ENCODE measurements at regions not wholly inside any gene's neighbourhood (a gene's known extent, or its start where the extent isn't known, plus 50 kb on each side); places are given as distances from the start of the nearest gene placed in this dataset.

GRCh38 chr1:87563211-87563610, 234.5 kb downstream of the LMO4 start:
- DNase-seq: no peak

GRCh38 chr1:87565861-87566260, 237.2 kb downstream of the LMO4 start:
- no peak for DNase-seq

- DNase-seq: no peak
Observed at GRCh38 chr1:87568005-87568404, 239.3 kb downstream of the LMO4 start.

GRCh38 chr1:87568911-87569310, 240.2 kb downstream of the LMO4 start:
- no peak for DNase-seq

GRCh38 chr1:87572008-87572407, 243.3 kb downstream of the LMO4 start:
- no peak for DNase-seq

- DNase-seq: no peak
Observed at GRCh38 chr1:87572891-87573290, 244.2 kb downstream of the LMO4 start.

- no peak for DNase-seq
Observed at GRCh38 chr1:87575528-87575927, 246.8 kb downstream of the LMO4 start.

GRCh38 chr1:87578464-87578863, 249.8 kb downstream of the LMO4 start:
- DNase-seq: no peak

- DNase-seq: no peak
Observed at GRCh38 chr1:87583459-87583858, 254.8 kb downstream of the LMO4 start.

- DNase-seq: no peak
Observed at GRCh38 chr1:87584586-87584985, 255.9 kb downstream of the LMO4 start.

- no peak for DNase-seq
Observed at GRCh38 chr1:87586501-87586900, 257.8 kb downstream of the LMO4 start.

GRCh38 chr1:87588495-87588894, 259.8 kb downstream of the LMO4 start:
- DNase-seq: no peak

GRCh38 chr1:87591492-87591891, 262.8 kb downstream of the LMO4 start:
- no peak for DNase-seq

GRCh38 chr1:87592156-87592555, 263.5 kb downstream of the LMO4 start:
- no peak for DNase-seq

- DNase-seq: no peak
Observed at GRCh38 chr1:87594736-87595383, 266.2 kb downstream of the LMO4 start.

GRCh38 chr1:87595384-87595781, 266.7 kb downstream of the LMO4 start:
- DNase-seq: no peak

GRCh38 chr1:87598429-87598828, 269.7 kb downstream of the LMO4 start:
- DNase-seq: no peak

GRCh38 chr1:87599569-87599968, 270.9 kb downstream of the LMO4 start:
- DNase-seq: no peak

- no peak for DNase-seq
Observed at GRCh38 chr1:87600055-87600850, 271.6 kb downstream of the LMO4 start.

- no peak for DNase-seq
Observed at GRCh38 chr1:87600854-87601253, 272.2 kb downstream of the LMO4 start.

- no peak for DNase-seq
Observed at GRCh38 chr1:87603626-87604025, 274.9 kb downstream of the LMO4 start.

- no peak for DNase-seq
Observed at GRCh38 chr1:87612956-87613355, 284.3 kb downstream of the LMO4 start.

GRCh38 chr1:87615491-87615890, 286.8 kb downstream of the LMO4 start:
- DNase-seq: no peak

GRCh38 chr1:87615901-87616300, 287.2 kb downstream of the LMO4 start:
- DNase-seq: no peak
